ENCODE measurements at regions not wholly inside any gene's neighbourhood (a gene's known extent, or its start where the extent isn't known, plus 50 kb on each side); places are given as distances from the start of the nearest gene placed in this dataset.

GRCh38 chr15:53000409-53000808 lies 210.3 kb upstream of the ONECUT1 start:
- DNase-seq = no peak

DNA sequence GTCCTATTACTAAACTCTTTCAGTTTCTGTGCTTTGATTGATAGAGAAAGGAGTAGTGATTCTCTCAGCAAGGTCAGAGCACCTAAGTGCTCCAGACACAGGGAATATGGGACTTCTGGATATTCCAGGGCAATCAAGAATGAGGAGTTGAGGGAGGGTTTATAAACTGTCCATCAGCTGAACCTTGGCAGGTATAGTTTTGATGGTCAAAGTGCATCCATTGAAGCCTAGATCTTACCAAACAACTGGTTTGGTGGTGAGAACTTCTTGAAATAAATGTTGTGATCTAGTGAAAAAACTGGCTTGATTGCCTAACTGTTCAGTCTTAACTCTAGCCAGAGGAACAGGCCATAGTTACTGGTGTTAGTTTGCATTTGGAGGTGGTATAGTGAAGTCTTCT lies 207.0 kb upstream of the ONECUT1 start:
- no peak for DNase-seq

DNA sequence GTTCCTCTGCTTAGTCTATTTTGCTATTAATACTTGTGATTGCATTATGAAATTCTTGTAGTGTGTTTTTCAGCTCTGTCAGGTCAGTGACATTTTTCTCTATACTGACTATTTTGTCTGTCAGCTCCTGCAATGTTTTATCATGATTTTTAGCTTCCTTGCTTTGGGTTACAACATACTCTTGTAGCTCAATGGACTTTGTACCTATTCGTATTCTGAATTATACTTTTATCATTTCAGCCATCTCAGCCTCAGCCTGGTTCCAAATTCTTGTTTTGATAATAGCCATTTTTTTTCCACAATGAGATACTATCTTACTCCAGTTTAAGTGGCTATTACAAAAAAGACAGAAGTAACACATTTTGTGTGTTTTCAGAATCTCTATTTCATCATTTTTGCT lies 204.2 kb upstream of the ONECUT1 start:
- DNase-seq = no peak

GRCh38 chr15:52984507-52984906 lies 194.4 kb upstream of the ONECUT1 start:
- DNase-seq = no peak

DNA sequence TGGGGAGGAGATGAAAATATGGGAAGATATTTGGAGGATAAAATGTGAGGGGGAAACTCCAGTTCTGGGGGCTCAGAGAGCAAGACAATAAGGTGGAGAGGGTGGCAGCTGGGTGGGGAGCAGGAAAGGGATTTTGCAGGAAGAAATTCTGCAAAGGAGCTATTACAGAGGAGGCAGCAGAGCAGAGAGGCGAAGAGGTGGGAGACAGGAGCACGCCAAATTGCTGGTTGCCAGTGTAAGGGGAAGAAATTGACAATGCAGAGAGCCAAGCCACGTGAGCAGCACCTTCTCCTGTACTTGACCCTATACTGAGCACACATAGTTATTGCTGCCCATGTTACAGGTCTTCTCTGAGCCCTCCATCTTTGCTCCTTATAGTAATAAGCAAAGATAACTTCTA lies 190.3 kb upstream of the ONECUT1 start:
- DNase-seq = no peak

DNA sequence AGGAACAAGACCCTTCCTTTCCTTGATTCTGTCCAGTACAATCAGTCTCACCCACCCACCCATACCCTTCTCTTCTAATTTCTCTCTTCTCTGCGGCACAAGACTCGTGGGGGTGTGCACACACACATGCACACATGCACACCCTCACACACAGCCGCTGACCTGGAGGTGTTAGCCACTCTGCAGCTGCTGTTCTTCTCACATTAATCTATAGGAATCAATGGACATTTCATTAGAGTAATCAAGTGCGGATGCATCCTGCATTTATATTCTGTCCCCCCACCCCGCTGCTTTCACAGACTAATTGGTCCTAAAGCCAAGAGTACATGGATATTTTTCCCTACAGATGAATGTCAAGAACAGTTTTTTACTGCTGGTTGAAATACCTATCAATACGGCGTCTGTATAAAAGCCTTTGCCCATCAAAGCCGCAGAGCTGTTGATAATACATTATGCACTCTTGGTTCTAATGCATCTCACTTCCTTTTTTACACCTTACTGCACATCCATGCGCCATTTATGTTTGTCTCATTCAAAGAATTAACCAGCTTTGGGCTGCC lies 186.5 kb upstream of the ONECUT1 start:
- DNase-seq = no peak

DNA sequence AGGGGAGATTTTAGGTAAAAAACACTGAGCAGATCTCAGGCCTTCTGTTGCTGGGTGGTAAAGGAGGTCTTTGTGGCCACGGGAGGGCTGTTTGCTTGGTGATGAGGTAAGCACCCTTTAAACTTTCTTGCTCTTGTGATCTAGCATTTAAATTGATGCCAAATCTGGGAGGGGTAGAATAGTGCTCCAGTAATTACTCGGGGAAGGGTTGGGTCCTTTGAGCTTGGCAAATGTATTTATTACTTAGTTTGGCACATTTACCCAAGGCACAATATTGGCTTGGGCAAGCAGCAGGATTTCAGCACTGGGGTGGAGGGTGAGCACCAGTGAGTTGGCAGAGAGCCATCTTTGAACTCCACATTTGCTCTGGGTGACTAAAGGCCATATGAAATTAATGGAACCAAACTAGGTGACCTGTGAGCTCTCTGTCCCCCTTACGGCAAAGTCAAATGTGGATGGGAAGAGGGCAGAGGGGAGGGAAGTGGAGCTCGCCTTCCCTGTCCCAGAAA lies 185.9 kb upstream of the ONECUT1 start:
- DNase-seq = no peak

DNA sequence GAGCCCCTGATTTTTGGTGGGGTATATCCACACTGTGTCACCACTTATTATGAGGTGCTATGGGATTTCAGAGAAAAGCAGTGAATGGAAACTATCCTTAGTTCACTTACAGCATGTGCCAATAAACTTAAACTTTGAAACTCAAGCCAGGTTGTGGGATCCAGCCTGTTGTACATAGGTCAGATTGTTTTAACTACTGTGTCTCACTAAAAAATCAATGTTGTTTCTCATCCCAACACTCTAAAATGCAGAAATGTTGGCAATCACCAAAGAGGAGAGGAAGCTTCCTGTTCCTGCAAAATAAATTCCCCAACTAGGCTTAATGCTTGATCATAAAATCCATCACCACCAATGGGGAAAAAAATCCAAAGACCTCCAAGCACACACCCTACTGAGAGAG lies 173.7 kb upstream of the ONECUT1 start:
- DNase-seq = no peak

DNA sequence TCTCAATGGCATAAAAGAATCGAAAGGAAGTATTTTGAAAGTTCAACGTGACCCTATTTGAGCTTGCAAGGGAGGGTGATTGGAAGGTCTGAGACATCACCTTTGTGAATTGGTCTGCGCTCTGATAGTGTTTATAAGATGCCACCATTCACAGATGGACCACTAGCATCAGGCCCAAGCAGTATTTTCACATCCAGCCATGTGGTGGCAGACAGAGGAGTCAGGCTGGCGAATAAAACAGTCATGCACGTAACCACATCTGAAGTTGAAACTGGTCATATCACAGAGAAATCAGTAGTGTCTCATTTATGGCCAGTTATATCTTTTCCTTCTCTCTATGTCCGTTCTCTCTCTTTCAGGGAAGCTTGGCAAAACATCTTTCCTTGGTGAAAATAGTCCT lies 170.1 kb upstream of the ONECUT1 start:
- no peak for DNase-seq

DNA sequence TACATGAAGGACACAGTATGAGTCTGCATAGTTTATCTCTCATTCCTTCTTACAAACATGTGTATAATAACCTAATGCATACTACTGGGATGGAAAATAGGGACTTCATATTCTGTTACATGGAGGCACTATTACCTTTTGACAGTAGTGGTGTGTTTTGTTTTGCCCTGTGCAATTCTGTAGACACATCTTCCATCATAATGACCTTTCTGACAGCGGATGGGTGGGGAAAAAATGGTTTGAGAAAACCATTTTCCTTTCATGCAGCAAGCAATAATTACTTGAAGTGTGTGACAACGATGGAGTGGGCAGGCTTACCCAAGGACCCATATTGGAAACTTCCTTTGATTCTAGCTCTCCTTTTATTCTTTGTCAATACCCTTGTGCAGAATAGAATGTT lies 153.6 kb upstream of the ONECUT1 start:
- DNase-seq = no peak

DNA sequence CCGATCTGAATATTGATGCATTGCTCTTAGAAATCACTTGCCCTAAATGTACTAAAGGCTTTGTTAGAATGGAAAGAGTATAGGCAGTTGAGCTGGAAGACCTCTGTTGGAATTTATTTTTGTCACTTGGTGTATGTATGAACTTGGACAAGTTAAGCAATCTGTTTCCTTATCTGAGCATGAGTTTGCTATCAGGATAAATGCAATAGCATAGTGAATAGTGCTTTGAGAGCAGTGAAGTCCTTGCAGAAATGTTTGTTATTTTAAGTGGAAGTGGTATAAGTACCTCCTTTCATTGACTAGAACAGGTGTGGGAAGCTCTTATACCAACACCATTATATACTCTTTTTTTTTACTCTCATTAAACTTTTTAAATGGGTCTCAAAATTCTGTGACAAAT lies 146.4 kb upstream of the ONECUT1 start:
- no peak for DNase-seq

DNA sequence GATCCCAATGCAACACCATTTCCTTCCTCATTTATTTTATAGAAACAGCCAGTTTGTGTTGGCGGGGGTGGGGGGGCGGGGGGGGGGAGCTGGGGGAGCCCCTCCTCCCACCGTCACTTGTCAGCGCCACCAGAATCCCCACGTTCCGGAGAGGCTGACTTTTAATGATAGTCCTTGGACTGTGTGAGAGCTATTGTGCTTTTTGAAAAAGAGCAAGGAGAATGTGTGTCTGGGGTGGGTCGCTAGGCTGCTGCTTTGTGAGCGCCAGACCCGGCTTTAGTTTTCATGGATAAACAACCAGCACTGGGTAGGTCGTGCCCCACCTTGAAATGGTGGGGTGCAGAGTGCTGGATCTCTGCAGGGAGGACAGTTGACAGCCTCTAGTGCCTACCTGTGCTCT lies 135.0 kb upstream of the ONECUT1 start:
- DNase-seq = no peak

- no peak for DNase-seq
These were observed 134.5 kb upstream of the ONECUT1 start for GRCh38 chr15:52924630-52925029.

GRCh38 chr15:52923626-52924025 lies 133.5 kb upstream of the ONECUT1 start:
- no peak for DNase-seq

GRCh38 chr15:52922871-52923270 lies 132.7 kb upstream of the ONECUT1 start:
- DNase-seq = no peak

GRCh38 chr15:52912172-52912571 lies 122.0 kb upstream of the ONECUT1 start:
- DNase-seq = no peak

GRCh38 chr15:52893338-52893737 lies 103.2 kb upstream of the ONECUT1 start:
- DNase-seq = no peak

- no peak for DNase-seq
These were observed 89.8 kb upstream of the ONECUT1 start for GRCh38 chr15:52879904-52880303.

DNA sequence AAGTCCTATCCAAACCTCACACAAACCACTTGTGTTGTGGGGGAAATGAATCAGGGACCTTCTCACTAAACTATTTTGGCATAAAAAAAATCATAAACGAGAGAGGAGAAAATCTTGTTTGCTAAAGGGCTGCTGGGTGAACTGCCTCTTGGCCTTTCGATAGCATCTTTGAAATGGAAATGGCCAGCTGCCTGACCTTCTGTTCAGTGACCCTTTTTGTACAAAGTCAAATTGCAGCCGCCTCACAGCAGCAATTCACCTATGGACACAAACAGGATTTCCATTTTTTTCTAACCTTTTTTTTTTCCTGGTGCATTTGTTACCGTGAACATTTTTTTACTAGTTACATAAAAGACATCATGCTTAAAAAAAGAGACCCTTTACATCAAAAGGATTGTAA lies 89.0 kb upstream of the ONECUT1 start:
- no peak for DNase-seq

- DNase-seq = no peak
These were observed 87.0 kb upstream of the ONECUT1 start for GRCh38 chr15:52876991-52877663.

- DNase-seq = no peak
These were observed 82.1 kb upstream of the ONECUT1 start for GRCh38 chr15:52872036-52872818.

DNA sequence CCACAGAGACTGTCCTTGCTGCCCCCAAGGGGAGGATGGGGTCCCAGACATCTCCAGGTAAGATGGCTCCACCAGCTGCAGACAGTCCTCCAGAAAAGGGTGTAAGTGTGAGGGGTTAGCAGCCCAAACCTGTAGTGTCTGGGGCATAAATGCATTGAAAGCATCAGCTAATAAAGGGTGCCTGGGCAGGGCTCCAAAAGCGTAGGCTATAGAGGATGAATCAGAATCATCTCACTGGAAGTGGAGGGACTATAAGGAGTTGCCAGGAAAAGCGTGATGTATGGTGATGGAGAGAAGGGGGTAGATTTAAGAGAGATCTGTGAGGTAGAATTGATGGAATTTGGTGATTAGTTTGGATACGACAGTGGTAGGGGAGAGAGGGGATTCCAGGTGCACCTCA lies 79.9 kb upstream of the ONECUT1 start:
- no peak for DNase-seq

DNA sequence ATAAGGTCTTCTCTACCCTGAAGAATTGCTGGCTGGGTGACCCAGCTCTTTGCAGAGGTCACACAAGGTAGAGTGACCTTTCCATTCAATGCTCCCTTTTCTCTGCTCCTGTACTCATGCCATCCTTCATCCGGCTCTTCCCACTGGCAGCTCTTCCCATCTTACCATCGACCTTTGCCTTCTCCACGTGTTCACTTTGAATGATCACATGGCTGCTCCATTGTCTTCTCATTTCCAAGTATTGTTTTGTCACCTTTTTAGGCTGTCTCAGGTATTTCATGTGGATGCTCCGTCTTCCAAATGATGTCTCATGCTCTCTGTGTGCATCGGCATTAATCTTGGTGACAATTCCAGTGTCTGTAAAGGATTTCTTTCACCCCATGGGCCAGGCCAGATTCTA lies 76.6 kb upstream of the ONECUT1 start:
- no peak for DNase-seq

- DNase-seq = no peak
These were observed 72.5 kb upstream of the ONECUT1 start for GRCh38 chr15:52862677-52863076.
